ENCODE measurements at regions not wholly inside any gene's neighbourhood (a gene's known extent, or its start where the extent isn't known, plus 50 kb on each side); places are given as distances from the start of the nearest gene placed in this dataset.

GRCh38 chr15:70284438-70285214 lies 186.9 kb upstream of the TLE3 start:
- Histone ChIP-seq H2AFZ (ENCODE audit: low read depth, low read length, poor library complexity, severe bottlenecking) (no peak overlapping the region), H4K20me1 (ENCODE audit: insufficient read depth) (no peaks in the 10 kb centered on the region), H3K36me3 (ENCODE audit: control insufficient read depth in 1 of 2, insufficient read depth in 2 of 2, low read length in 2 of 2) (no peaks in the 10 kb centered on the region), H3K27me3 (ENCODE audit: insufficient read depth, low read length) (no peaks in the 10 kb centered on the region), H3K9me2 (ENCODE audit: insufficient read depth) (no peaks in the 10 kb centered on the region), H3K79me2 (ENCODE audit: insufficient read depth, low read length) (no peaks in the 10 kb centered on the region), H3K9ac (ENCODE audit: low read length) (no peak overlapping the region), H3K4me1 (ENCODE audit: control insufficient read depth in 1 of 2, insufficient read depth in 2 of 2, low read length in 2 of 2) (peaks cover 8 to 17% of the 10 kb centered on the region in 2 experiments; a peak in 3 of 4 replicates), H3K4me2 (ENCODE audit: low read length) (no peak overlapping the region), H3K27ac (ENCODE audit: low read depth, low read length) (no peak overlapping the region), H3K4me3 (replicated peaks in 1 of 2; ENCODE audit: low read depth in 1 of 2, low read length in 2 of 2) (no peak overlapping the region), H3K9me3 (ENCODE audit: control insufficient read depth in 1 of 2, insufficient read depth in 1 of 2, low read depth in 1 of 2, low read length in 2 of 2) (no peaks in the 10 kb centered on the region)
- POLR2A ChIA-PET, result no interaction called here
- CTCF ChIA-PET, result no interaction called here
- ATAC-seq, result no peak
- no peak for DNase-seq (ENCODE audit: low read depth, low spot score)
- TF ChIP-seq TCF7L2 (IDR thresholded peaks at IDR 0.05; ENCODE audit: borderline replicate concordance, extremely low read depth, insufficient read depth, insufficient read length), result no peak
- no peak for TF ChIP-seq EZH2 (IDR thresholded peaks at IDR 0.05)
- no peak for TF ChIP-seq FOSL1 (IDR thresholded peaks at IDR 0.05; ENCODE audit: low read depth)
- no peak for TF ChIP-seq CTCF (IDR thresholded peaks at IDR 0.05 in 2 of 3, conservative IDR thresholded peaks at IDR 0.05 in 1 of 3; ENCODE audit: borderline replicate concordance in 1 of 3, insufficient read depth in 1 of 3, low read depth in 2 of 3, low read length in 2 of 3)
- no TSS peak for BruUV-seq (replicated peaks)
- intact Hi-C loops (cut with micrococcal nuclease), result no loop called here
- RAD21 ChIA-PET (ENCODE audit: low non-redundant PET in 1 of 2, low total read pairs in 2 of 2, uncharacterized antibody in 2 of 2, unreplicated experiment in 2 of 2), result no interaction called here

DNA sequence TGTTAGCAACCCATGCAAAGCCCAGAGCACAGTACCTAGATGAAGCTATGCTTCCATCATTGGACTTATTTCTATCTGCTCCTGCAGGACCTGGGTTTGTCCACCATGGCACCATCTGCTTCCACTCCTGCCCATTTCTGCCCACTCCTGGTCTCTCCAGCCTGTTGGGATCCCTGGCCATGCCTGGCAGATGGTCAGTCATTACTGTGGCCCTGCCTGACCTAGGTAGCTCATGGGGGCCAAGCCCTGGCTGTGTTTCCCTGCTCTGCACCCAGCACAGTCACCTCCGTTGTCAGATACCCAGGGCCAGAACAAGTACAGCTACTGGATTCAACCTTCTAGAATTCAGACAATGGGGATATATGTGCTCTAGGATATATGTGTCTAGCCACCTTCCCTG lies 185.8 kb upstream of the TLE3 start:
- Histone ChIP-seq H3K9ac (ENCODE audit: low read length) (no peak overlapping the region), H3K79me2 (ENCODE audit: insufficient read depth, low read length) (no peaks in the 10 kb centered on the region), H4K20me1 (ENCODE audit: insufficient read depth) (no peaks in the 10 kb centered on the region), H2AFZ (ENCODE audit: low read depth, low read length, poor library complexity, severe bottlenecking) (no peak overlapping the region), H3K4me2 (ENCODE audit: low read length) (no peak overlapping the region), H3K4me3 (replicated peaks in 1 of 2; ENCODE audit: low read depth in 1 of 2, low read length in 2 of 2) (no peak overlapping the region), H3K9me3 (ENCODE audit: control insufficient read depth in 1 of 2, insufficient read depth in 1 of 2, low read depth in 1 of 2, low read length in 2 of 2) (no peaks in the 10 kb centered on the region), H3K27ac (ENCODE audit: low read depth, low read length) (no peak overlapping the region), H3K4me1 (ENCODE audit: control insufficient read depth in 1 of 2, insufficient read depth in 2 of 2, low read length in 2 of 2) (peaks cover 0 to 11% of the 10 kb centered on the region in 2 experiments; a peak in 2 of 4 replicates), H3K36me3 (ENCODE audit: control insufficient read depth in 1 of 2, insufficient read depth in 2 of 2, low read length in 2 of 2) (no peaks in the 10 kb centered on the region), H3K27me3 (ENCODE audit: insufficient read depth, low read length) (no peaks in the 10 kb centered on the region), H3K9me2 (ENCODE audit: insufficient read depth) (no peaks in the 10 kb centered on the region)
- RAD21 ChIA-PET (ENCODE audit: low non-redundant PET in 1 of 2, low total read pairs in 2 of 2, uncharacterized antibody in 2 of 2, unreplicated experiment in 2 of 2), result no interaction called here
- intact Hi-C loops (cut with micrococcal nuclease), result no loop called here
- no peak for ATAC-seq
- no peak for DNase-seq (ENCODE audit: low read depth, low spot score)
- CTCF ChIA-PET, result no interaction called here
- BruUV-seq (replicated peaks), result no TSS peak
- POLR2A ChIA-PET, result no interaction called here
- TF ChIP-seq ZFX (IDR thresholded peaks at IDR 0.05) (no peak), TCF7L2 (IDR thresholded peaks at IDR 0.05; ENCODE audit: borderline replicate concordance, extremely low read depth, insufficient read depth, insufficient read length) (no peak), SP1 (IDR thresholded peaks at IDR 0.05; ENCODE audit: low read depth) (no peak), ZBTB33 (IDR thresholded peaks at IDR 0.05; ENCODE audit: extremely low read depth, insufficient replicate concordance, low read length) (no peak), CTCF (IDR thresholded peaks at IDR 0.05 in 2 of 3, conservative IDR thresholded peaks at IDR 0.05 in 1 of 3; ENCODE audit: borderline replicate concordance in 1 of 3, insufficient read depth in 1 of 3, low read depth in 2 of 3, low read length in 2 of 3) (no peak), CBX3 (IDR thresholded peaks at IDR 0.05; ENCODE audit: low read depth) (no peak)
